PC-9 (cell line): ENCODE measurements at regions not wholly inside any gene's neighbourhood (a gene's known extent, or its start where the extent isn't known, plus 50 kb on each side); places are given as distances from the start of the nearest gene placed in this dataset.

Experiments used
- BruUV-seq: library from RNA; stranded (reverse); fragments of 400-500 nt; replicated peaks from 2 replicates; lab custom pipeline; 2021; lab: Mats Ljungman, UMichigan
- CTCF ChIA-PET: fragments of 300-600 bp; sonication (Branson Sonifier 250); formaldehyde crosslinking; loops from one replicate; lab custom pipeline; 2022; ENCODE audit warnings: antibody characterized with exemption; lab: Charles Lee
- POLR2A ChIA-PET: fragments of 300-600 bp; sonication (Branson Sonifier 250); formaldehyde crosslinking; loops from one replicate; lab custom pipeline; 2022; ENCODE audit warnings: antibody characterized with exemption; ENCODE audit not compliant: unreplicated experiment; lab: Charles Lee
- DNase-seq, 2 experiments: peaks; one replicate each; pipeline versions ENCODE4 v3.0.0 to v3.0.0-alpha.2; 2015 to 2022; ENCODE audit warnings: mixed read lengths in 1 of 2
- H2AFZ ChIP-seq: fragments of 200-600 bp; sonication (generic); 2 replicates; pipeline ENCODE4 v1.8.1; 2017; ENCODE audit warnings: antibody characterized with exemption
- H3F3A ChIP-seq: fragments of 200-600 bp; sonication (generic); 2 replicates; pipeline ENCODE4 v1.8.1; 2017; ENCODE audit warnings: antibody characterized with exemption, mild to moderate bottlenecking, low read depth; ENCODE audit not compliant: insufficient read depth
- H3K27ac ChIP-seq: fragments of 200-600 bp; sonication (generic); 2 replicates; pipeline ENCODE4 v1.6.1; 2016; ENCODE audit warnings: mixed run types
- H3K27me3 ChIP-seq: fragments of 200-600 bp; sonication (generic); 2 replicates; pipeline ENCODE4 v1.6.1; 2016; ENCODE audit warnings: low read depth, mixed run types; ENCODE audit not compliant: insufficient read depth
- H3K36me3 ChIP-seq: fragments of 200-600 bp; sonication (generic); 2 replicates; pipeline ENCODE4 v1.6.1; 2016; ENCODE audit warnings: low read depth, mixed run types
- H3K4me1 ChIP-seq: fragments of 200-600 bp; sonication (generic); replicated peaks from 2 replicates; pipeline ENCODE4 v1.6.1; 2016; ENCODE audit warnings: mixed run types; ENCODE audit not compliant: insufficient read depth
- H3K4me2 ChIP-seq: fragments of 200-600 bp; sonication (generic); 2 replicates; pipeline ENCODE4 v1.6.1; 2017; ENCODE audit warnings: mixed run types
- H3K4me3 ChIP-seq: fragments of 200-600 bp; sonication (generic); 2 replicates; pipeline ENCODE4 v1.6.1; 2016; ENCODE audit warnings: mixed run types
- H3K79me2 ChIP-seq: fragments of 200-600 bp; sonication (generic); 2 replicates; pipeline ENCODE4 v1.6.1; 2017; ENCODE audit warnings: low read depth, mixed run types
- H3K9me2 ChIP-seq: fragments of 200-600 bp; sonication (generic); 2 replicates; pipeline ENCODE4 v1.8.1; 2017; ENCODE audit warnings: mild to moderate bottlenecking; ENCODE audit not compliant: insufficient read depth
- H3K9me3 ChIP-seq: fragments of 200-600 bp; sonication (generic); 2 replicates; pipeline ENCODE4 v1.8.1; 2016; ENCODE audit warnings: low read depth; ENCODE audit not compliant: insufficient read depth
- H4K20me1 ChIP-seq: fragments of 200-600 bp; sonication (generic); 2 replicates; pipeline ENCODE4 v1.8.1; 2017; ENCODE audit not compliant: insufficient read depth
- EZH2 ChIP-seq: fragments of 200-600 bp; sonication (generic); IDR thresholded peaks from 2 replicates; pipeline ENCODE4 v1.8.0; 2017; ENCODE audit warnings: antibody characterized with exemption, low read depth
- intact Hi-C: fragments of 100-400 bp; cut with micrococcal nuclease; formaldehyde crosslinking; loops from one replicate; pipeline ENCODE4 v1.10.0; 2022; ENCODE audit not compliant: unreplicated experiment
- TF ChIP-seq, protein P1 (sequence below): fragments of 200-600 bp; sonication (generic); conservative IDR thresholded peaks from 2 replicates; pipeline ENCODE4 v1.6.1; 2017; ENCODE audit warnings: mixed run types, antibody characterized with exemption, mild to moderate bottlenecking, moderate library complexity

- Histone ChIP-seq H3K27me3 (no peaks in the 10 kb centered on the region), H3K27ac (no peak overlapping the region), H3K9me3 (no peaks in the 10 kb centered on the region), H2AFZ (no peak overlapping the region), H3F3A (no peaks in the 10 kb centered on the region), H3K4me1 (no peaks in the 10 kb centered on the region), H4K20me1 (no peaks in the 10 kb centered on the region), H3K4me3 (no peak overlapping the region), H3K79me2 (no peaks in the 10 kb centered on the region), H3K4me2 (no peak overlapping the region), H3K36me3 (no peaks in the 10 kb centered on the region), H3K9me2 (no peaks in the 10 kb centered on the region)
- ChIA-PET CTCF (interaction anchor here (0.6 kb wide), 1 partner anchor 170 kb away, joined by 5 read pairs; no protein-coding TSS in a partner anchor), POLR2A (no interaction called here)
- BruUV-seq, result no TSS peak
- DNase-seq, result no peak
- TF ChIP-seq EZH2, result no peak
- TF ChIP-seq, protein P1, sequence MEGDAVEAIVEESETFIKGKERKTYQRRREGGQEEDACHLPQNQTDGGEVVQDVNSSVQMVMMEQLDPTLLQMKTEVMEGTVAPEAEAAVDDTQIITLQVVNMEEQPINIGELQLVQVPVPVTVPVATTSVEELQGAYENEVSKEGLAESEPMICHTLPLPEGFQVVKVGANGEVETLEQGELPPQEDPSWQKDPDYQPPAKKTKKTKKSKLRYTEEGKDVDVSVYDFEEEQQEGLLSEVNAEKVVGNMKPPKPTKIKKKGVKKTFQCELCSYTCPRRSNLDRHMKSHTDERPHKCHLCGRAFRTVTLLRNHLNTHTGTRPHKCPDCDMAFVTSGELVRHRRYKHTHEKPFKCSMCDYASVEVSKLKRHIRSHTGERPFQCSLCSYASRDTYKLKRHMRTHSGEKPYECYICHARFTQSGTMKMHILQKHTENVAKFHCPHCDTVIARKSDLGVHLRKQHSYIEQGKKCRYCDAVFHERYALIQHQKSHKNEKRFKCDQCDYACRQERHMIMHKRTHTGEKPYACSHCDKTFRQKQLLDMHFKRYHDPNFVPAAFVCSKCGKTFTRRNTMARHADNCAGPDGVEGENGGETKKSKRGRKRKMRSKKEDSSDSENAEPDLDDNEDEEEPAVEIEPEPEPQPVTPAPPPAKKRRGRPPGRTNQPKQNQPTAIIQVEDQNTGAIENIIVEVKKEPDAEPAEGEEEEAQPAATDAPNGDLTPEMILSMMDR, result no peak
- intact Hi-C loops, result no loop called here
These were observed 63.9 kb upstream of the GRHL3 start for GRCh38 chr1:24255226-24255625.

- Histone ChIP-seq H3K9me3 (no peaks in the 10 kb centered on the region), H3K4me3 (no peak overlapping the region), H3F3A (no peaks in the 10 kb centered on the region), H3K27me3 (no peaks in the 10 kb centered on the region), H2AFZ (no peak overlapping the region), H3K79me2 (no peaks in the 10 kb centered on the region), H3K4me2 (no peak overlapping the region), H3K36me3 (no peaks in the 10 kb centered on the region), H4K20me1 (no peaks in the 10 kb centered on the region), H3K27ac (no peak overlapping the region), H3K9me2 (no peaks in the 10 kb centered on the region), H3K4me1 (no peaks in the 10 kb centered on the region)
- POLR2A ChIA-PET, result no interaction called here
- no TSS peak for BruUV-seq
- DNase-seq, result no peak
- CTCF ChIA-PET, result no interaction called here
- intact Hi-C loops, result no loop called here
- TF ChIP-seq, protein P1, result no peak
- no peak for TF ChIP-seq EZH2
These were observed 64.4 kb upstream of the GRHL3 start for GRCh38 chr1:24254783-24255182.

DNA sequence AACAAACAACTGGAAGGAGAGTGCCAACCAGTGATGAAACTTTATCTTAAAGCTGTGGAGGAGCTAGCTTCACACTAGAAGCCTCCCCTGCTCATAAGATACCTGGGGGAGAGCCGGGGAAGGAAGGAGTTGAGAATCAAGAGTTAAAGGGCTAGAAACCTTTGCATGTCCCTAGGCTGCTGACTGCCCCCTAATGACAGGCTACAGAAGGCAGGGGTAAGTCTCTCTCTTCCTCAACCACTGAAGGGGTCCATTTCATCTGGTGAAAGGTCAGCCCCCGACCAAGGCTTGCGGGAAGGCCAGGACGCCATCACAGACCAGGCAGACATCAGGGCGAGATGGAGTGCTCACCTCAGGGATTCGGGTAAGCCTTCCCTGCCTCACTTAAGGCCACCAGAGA lies 65.6 kb upstream of the GRHL3 start:
- no peak overlapping the region for H2AFZ ChIP-seq
- BruUV-seq, result no TSS peak
- no peak overlapping the region for H3K4me2 ChIP-seq
- H3K4me3 ChIP-seq, result no peak overlapping the region
- CTCF ChIA-PET, result no interaction called here
- no peak overlapping the region for H3K27ac ChIP-seq
- no peaks in the 10 kb centered on the region for H3K79me2 ChIP-seq
- no peaks in the 10 kb centered on the region for H3F3A ChIP-seq
- no peak for TF ChIP-seq EZH2
- TF ChIP-seq, protein P1, result no peak
- no peaks in the 10 kb centered on the region for H3K27me3 ChIP-seq
- POLR2A ChIA-PET, result no interaction called here
- no peaks in the 10 kb centered on the region for H3K9me2 ChIP-seq
- no peaks in the 10 kb centered on the region for H3K36me3 ChIP-seq
- no peaks in the 10 kb centered on the region for H4K20me1 ChIP-seq
- no peaks in the 10 kb centered on the region for H3K4me1 ChIP-seq
- no peak for DNase-seq
- H3K9me3 ChIP-seq, result no peaks in the 10 kb centered on the region
- intact Hi-C loops, result no loop called here
